ENCODE measurements at regions not wholly inside any gene's neighbourhood (a gene's known extent, or its start where the extent isn't known, plus 50 kb on each side); places are given as distances from the start of the nearest gene placed in this dataset.

DNA sequence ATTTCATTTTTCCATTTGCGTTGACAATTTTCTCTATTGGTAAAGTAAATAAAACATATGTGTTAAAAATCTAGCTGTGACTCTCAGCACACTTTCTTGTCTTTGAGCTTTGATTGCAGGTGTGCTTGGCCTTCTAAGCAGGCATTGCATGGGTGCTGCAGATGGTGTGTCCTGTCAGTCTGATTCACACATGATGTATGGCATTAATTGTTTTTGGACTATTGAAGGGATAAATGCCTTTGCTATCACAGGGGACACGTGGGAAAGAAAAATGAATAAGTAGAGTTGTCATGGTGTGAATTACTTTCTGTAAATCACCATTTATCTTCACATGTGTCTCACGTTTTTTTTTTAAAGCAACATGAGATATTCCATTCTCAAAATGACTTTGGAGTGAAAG lies 211.3 kb upstream of the NAV3 start:
- no peak for DNase-seq

DNA sequence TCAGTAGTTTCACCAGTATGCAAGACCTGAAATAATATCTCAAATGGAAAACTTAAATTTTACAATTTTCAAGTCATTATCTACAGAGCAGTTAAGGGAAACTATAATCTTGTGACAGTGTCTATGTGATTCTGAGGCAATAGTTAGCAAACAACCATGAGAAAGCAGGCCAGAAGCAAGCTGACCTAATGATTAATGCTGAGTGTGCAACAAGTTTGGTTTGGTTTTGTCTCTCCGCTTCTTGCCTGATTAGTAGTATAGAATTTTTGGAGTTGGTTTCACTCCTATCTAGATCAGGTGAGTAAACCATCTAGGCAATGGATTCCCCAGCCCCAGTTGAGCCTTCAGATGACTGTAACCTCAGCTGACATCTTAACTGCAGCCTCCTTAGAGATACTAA lies 212.9 kb upstream of the NAV3 start:
- no peak for DNase-seq

DNA sequence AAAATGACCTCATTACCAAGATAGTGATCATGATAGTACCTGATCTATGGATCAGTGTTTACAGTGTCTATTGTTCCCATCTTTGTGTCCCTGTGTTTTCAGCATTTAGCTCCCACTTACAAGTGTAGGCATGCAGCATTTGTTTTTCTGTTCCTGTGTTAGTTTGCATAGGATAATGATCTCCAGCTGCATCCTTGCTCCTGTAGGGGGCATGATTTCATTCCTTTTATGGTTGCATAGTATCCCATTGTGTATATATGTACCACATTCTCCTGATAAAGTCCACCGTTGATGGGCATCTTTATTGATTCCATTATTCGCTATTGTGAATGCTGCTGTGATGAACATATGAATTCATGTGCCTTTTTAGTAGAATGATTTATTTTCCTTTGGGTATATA lies 215.4 kb upstream of the NAV3 start:
- DNase-seq: no peak

DNA sequence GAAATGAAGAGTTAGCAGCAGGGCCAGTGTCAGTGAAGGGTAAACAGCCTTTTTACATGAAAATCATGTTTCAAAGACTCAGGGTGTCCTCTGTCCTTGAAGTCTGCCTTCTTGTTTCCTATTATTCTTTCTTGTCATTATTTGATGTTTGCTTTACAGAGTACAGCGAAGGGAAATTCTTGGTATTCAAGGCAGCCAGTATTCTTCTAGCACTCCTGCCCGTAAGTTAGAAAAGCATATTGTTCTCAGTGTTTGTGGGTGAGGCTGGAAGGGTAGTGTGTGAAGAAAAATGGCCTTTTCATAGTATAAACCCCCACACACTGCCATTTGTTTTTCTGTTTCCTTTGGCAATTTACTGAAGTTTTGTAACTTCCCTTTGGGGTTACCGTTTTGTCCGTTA lies 217.3 kb upstream of the NAV3 start:
- no peak for DNase-seq

DNA sequence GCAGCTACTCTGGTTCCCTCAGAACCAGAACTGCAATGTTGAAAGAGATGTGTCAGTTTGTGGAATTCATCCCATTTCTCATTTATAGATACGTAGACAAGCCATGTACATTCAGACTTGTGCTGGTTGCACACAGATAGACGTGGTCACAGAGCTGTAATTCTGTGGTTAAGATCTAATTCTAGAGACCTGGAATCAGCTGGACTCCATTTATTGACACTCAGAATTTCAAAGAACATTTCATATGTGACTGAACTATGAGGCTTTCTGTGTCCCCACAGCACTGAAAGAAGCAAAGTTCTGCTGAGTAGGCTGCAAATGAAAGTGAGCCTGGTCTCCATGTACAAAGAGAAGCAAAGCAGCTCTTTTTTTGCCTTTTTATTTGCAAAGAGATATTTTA lies 220.2 kb upstream of the NAV3 start:
- no peak for DNase-seq

DNA sequence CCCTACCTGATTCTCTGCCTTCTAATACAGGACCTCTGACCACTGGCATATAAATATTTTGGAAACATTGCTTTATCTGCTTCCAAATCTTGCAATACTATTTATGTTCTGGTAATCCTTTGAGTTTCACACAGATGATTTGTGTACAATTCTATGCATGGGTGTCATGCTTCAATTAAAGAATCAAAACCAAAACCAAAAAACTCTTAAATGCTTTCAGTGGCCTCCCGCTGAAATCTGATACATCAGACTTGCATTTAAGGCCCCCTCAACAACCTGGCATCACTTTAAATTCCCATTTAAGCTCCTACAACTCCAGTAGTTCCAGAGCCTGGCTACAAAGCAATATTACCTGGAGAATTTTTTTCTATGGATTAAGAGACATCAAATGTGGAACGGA lies 221.7 kb upstream of the NAV3 start:
- no peak for DNase-seq

DNA sequence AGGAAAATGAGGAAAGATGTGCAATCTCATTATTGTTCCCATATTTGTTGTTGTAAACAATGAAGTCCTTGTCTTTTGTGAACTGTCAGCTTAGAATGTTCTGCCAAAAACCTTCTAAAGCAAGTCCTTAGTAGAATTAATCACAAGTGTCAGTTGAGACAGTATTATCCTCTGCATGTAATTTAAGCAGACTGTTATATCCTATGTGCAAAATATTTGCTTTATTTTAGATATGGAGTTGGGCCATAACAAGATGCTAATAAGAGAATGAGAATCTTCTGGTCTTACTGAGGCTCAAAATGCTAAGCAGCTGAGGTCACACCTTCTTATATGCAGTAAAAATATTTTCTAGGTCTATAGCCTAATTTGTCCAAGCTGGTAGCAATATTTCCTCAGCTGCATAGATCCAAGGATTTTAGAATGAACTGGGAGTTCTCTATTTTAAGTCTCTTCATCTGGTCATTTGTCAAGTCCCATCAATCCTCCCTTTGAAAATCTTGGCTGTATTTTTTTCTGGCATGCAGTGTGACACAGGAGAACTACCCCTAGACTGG lies 222.3 kb upstream of the NAV3 start:
- DNase-seq: no peak

DNA sequence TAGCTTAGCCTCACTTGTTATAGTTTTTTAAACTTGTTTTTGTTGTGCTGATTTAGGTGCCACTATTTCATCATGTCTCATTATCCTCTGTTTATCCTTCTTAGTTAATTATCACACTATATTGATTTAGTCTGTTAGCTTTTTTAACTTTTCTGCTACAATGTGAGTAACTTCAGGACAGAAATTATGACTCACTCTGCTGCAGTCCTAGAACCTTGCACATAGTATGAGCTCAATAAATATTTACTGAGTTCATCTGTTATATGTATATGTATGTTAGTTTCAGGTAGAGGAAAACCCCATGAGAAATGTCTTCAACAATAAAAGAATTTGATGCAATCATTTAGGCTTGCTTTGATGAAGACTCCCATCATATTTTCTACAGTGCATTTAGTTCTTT lies 224.3 kb upstream of the NAV3 start:
- no peak for DNase-seq

DNA sequence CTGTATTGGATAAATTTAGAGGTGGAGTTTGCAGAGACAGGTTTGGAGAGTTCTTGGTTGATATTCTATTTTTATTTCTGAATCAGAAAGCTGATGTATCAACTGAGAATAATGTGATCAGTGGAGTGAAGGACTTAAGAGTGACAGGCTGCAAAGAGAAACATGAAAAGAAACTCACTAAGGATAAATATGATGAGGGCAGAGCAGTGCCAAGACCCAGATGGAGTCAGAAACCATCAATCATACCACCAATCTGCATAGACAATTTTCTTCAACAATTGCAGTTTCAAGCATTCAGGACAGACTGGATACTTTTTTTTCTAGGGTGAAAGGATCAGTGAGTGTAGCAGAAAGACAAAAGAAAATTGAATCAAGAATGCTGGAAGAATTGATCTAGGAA lies 226.7 kb upstream of the NAV3 start:
- no peak for DNase-seq

DNA sequence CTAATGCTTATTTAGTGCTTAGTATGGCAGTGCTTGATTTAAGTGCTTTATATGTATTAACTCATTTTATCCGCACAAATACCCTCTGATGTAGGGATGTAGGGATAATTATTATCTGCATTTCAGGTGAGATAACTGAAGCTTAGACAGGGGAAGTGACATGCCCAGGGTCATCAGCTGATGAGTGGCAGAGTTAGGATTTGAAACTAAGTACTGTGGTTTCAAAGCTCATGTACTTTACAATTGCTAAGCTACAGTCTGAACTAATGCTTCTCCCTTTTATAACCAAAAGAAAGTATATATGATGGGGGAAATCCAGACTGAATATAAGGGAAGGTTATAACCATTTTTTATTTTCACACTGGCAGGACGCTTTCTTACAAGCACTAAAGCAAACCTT lies 229.6 kb upstream of the NAV3 start:
- no peak for DNase-seq

DNA sequence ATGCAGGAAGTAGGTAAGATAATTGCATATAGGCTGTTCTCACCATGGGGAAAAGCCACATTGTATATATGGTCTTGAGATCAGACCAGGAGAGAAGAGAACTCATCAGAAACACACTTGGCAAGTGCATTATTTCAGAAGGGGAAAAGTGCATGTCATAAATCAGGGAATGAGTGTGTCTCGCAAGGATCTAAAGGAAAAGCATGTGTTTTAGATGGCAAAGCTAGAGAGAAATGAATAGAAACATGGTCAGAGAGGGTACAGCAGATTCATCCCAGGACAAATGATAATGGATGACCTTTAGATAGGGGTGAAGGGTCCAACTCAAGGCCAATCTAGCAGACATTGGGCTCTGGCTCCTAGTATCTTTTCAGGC lies 230.2 kb upstream of the NAV3 start:
- DNase-seq: no peak

DNA sequence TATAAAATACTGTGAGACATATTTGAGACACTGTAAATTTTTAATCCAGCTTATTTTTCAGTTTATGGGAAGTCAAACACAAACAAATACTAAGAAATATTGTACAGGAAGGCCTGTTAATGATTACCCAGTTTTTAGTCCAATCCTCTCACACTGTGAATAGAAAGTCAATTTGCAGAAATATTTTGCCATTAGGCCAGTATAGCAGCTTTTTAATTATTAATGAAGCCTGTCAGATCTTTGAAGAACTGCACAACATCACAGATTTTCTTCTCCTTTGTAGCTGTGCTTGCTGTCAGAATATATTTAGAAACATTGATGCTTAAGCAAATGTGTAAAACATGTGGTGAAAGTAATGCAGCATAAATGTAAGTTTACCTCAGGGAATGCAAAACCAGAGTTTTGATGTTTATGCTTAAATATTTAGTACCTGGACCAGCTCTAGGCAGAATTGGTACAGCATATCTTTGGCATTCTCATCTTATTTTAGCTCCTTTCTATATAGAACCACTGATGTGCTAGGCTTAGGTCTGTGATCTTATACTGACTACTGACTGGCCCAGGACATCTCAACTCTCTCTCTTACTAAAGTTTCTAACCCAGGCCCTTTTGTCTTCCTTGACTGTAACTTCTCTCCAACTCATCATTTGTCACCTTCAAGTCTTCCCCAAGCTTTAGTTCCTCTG lies 230.8 kb upstream of the NAV3 start:
- no peak for DNase-seq

DNA sequence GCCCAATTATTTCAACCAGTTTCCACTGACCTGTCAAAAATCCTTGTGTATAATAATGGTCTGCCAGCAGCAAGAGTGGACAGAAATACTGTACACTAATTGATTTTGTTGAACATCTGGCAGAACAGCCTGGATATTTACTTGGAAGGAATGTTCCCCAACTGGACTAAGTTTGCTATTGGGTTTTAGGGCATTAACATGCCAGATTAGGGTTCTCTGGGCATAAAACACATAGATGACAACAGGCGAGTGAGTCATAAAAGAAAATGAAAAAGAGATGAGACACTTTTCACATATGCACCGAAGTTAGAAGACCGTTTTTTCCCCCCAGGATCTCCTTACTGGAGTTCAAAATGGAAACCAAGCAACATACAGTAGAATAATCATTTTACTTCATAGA lies 236.3 kb upstream of the NAV3 start:
- DNase-seq: no peak

DNA sequence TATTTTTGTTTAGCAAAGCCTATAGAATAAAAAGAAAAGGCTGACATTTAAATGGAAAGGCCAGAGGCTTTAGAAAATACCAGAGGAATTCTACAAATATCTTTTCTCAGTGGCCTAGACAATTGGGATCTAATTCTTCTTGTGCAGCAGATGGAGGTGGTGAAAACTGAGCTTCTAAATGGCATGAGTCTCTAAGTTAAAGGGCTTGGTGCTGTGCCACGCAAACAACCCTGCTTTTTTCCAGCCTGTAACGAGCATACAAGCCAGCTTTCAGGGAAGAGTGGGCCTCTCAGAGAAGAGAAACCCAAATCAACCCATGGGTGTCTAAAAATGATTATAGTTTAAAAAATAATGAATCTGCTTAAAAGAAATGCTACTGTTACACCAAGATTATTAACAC lies 237.9 kb upstream of the NAV3 start:
- DNase-seq: no peak

DNA sequence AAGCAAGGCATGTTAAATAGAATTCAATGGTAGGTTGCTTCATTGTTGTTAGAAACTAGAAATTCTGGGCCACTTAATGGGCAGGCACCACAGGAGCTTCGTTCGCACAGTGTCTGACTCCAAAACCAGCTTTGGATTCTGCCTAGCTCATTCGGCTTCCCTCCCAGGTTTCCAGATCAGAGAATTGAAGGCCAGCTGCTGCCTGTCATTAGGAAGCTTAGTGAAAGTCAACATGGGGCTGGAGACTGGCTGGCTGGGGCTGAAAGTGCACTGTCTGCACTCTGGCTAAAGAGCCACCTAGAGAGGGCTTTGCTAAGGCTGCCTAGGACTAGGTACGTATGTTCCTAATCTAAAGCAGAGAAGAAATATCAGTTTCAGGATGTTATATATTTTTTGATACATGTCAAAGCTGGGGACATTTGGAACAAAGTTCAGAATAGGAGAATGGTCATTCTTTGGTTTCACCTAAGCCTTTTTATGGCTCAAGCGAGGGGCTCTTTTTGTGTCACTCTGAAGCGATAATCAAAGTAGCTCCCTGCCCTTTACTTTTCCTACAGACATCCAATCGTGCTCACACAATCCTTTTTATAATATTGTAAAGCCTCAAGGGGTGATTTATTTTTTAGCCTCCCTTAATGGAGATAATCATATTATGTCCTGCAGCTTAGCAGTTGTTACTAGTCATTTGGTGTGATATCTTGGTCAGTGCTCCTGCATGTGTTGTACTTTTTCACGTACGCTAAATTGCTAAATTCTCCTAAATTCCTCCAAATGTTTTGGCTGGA lies 238.5 kb upstream of the NAV3 start:
- no peak for DNase-seq

DNA sequence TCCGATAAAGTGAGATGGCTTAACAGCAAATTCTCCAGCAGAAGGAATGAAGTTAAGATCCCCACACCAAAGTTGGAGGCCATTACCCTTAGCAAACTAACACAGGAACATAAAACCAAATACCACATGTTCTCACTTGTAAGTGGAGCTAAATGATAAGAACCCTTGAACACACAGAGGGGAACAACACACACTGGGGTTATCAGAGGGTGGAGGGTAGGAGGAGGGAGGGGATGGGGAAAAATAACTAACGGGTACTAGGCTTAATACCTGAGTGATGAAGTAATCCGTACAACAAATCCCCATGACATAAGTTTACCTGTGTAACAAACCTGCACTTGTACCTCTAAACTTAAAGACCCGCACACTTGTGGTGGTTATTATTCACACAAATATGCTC lies 240.4 kb upstream of the NAV3 start:
- DNase-seq: no peak

DNA sequence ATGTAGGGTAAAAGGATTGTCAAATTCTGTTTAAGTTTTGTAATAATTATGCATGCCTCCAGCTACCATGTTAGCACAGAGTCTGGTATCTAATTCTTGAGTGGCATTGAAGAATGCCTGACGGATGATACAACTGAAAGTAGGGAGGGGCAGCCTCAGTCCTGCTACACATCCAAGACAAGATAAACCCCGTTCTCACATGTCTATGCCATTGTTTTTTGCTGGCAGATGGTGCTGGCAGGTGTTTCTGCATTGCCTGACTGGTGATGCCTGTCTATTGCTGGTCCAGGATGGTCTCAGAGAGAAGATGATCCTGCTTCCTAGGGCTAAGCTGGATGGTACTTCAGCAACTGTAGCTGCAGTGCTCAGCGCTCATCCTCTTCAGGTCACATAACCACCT lies 245.8 kb upstream of the NAV3 start:
- no peak for DNase-seq

DNA sequence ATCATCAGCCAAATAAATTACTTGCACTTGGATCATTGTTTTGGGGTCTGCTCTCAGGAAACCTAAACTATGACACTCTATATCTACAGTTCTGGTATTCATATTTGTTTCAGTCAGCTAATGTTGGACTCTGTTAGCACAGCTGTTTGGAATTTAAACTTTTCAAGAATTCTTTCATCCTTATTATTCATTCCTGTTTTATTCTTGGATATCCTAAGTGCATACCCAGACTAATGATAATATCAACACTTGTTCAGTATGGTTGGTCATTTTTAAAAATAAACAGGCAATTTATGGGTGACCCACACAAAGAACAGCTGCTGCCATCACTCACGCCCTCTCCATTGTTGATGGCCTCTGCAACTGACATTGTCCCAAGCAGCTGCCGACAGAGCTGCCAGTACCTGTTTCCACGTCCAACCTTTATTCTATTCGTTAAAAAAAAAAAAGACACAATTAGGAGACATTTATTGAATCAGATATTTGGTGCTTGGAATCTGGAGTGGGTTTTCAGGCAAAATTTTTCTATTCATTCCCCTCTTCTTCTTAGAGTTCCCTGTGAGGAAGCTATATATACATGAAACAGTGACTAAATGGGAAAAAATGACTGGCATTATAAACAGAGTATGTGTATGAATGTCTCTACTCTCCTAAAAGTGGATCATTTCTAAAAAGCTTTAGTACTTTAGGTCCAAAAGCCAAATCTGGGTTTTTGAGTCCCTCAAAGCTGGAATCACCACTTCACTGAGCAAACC lies 252.1 kb upstream of the NAV3 start:
- DNase-seq: no peak

DNA sequence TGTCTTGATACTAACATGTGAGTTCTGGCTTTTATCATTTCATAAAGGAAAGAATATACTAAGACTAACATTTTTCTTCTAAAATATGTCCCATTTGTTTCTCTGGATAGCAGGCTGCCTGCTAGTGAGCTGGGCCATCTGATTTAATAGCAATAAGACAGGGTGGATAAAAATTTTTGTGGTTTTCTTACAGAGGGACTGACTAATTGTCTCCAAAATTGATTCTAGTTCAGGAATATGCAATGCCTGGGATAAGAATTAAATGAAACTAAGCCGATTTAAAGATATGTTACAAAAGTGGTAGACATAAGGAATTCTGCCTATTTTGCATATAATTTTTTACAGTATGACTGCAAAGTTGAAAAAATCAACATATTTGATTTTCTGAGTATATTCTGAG lies 252.9 kb upstream of the NAV3 start:
- no peak for DNase-seq

DNA sequence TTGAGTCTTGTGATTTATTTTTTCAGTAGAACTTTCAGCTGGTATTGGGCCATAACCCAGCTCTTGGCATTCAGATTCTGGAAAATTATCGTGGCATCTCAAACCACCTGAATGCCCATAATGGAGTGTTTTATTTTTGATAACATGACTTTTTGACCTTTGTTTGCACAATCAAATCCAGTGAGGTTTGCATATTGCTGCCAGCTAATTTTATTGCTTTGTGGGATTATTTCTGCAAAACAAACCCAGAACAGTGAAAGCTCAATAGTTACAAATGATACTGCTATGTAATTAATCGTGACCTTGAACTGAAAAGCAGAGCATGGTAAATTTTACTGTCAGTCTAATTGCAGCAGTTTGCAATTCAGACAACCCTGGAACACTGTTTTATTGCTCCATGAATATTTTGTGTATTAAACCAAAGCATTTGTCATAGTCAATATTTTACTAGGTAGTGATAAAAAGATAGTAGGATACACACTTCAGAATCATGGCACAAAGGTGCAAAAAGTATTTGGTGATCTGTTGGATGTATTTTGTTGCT lies 255.2 kb upstream of the NAV3 start:
- no peak for DNase-seq

DNA sequence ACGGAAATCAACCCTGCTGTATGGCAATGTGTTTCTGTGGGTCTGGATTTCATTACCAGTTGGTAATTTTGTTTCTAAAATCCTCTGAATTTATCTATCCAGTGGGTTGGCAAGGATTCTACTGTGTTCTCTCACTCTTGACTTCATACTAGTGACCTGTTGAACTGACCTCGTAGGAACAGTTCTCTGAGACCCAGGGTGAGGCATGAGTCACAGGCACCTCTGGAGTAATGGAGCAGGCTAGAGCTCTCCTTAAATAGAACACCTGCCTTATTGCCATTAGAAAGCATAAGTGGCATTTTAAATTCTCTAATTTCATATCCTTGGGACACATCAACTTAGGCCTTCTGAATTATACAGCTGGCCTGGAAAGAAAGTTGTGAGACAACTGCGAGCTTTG lies 258.3 kb upstream of the NAV3 start:
- no peak for DNase-seq

DNA sequence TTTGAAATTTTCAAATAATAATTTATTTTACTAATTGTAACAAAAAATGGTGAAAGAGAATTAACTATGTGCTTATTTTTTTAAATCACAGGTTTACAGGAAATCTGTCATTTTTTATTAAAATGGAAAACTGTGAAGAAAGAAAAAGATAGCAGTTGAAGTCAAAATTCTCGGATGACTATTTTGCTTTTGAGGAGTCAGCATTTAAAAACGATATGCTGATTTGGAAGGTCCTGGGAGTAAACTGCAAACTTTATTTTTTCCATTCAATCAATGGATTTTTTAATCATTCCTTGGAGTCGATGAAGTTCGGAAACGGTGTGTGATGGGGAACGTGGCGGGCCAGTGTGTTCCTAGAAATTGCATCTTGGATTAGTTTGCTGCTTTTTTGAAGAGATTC lies 258.9 kb upstream of the NAV3 start:
- DNase-seq: no peak

DNA sequence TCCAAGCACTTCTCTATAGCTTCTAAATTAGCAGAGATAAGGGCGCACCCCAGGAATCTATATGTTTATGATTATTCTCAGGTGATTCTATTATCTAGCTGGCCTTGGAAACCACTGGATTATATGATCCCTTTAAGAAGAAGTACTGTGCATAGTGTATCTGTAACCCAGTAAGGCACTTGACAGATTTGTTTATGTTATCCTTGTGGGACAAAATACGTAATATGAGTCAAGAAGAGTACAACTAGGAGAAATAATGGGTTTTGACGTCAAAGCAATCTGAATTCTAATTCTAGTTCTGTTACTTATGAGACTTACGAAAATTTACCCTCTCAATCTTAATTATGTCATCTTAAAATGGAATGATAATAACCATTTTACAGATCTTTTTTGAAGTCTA lies 259.6 kb upstream of the NAV3 start:
- DNase-seq: no peak

DNA sequence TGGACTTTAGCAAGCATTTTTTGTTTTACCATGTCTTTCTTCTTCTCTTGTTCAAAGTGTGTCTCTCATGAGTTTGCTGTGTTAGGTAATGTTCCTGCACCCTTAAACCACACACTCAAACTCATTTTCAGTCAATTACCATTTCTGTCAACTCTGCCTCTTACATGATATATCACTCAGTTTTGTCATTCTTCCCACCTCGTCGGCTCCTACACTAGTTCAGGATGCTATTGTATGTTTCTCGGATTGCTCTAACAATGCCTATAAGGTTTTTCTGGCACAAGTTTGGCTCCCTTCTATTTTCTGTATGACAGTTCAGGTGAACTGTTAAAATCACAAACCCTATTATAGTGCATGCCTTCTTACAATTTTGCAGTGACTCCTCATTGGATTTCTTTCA lies 260.8 kb upstream of the NAV3 start:
- DNase-seq: no peak

All from NCI-H2029 (cell line).